AG04450 (cell line): ENCODE measurements at regions not wholly inside any gene's neighbourhood (a gene's known extent, or its start where the extent isn't known, plus 50 kb on each side); places are given as distances from the start of the nearest gene placed in this dataset.
"Not testable (repeated sequence)": the region's sequence is repeated elsewhere in the genome, so short reads cannot be mapped to it uniquely, and the experiment has no call there.

Experiments used
- CTCF ChIA-PET: fragments of 300-600, 350-600 bp; formaldehyde crosslinking; extraction: SDS; loops from one replicate; lab custom pipeline; 2022; ENCODE audit warnings: antibody characterized with exemption, inconsistent platforms; lab: Charles Lee
- POLR2A ChIA-PET: fragments of 350-600 bp; formaldehyde crosslinking; extraction: SDS; loops from one replicate; lab custom pipeline; 2021; ENCODE audit warnings: antibody characterized with exemption, inconsistent platforms; lab: Yijun Ruan, JAX
- DNase-seq: peaks from one replicate; pipeline ENCODE4 v3.0.0-alpha.2; 2011; ENCODE audit warnings: low read depth, low spot score
- H3K27ac ChIP-seq: one replicate; pipeline ENCODE4 v1.5.1; 2012; ENCODE audit warnings: low read depth, low read length, control low read depth
- H3K27me3 ChIP-seq: one replicate; pipeline ENCODE4 v1.6.0; 2012; ENCODE audit warnings: low read length; ENCODE audit not compliant: control insufficient read depth, insufficient read depth
- H3K4me3 ChIP-seq: 2 replicates; pipeline ENCODE4 v1.5.1; 2011; ENCODE audit warnings: mild to moderate bottlenecking, low read depth, low read length, control low read depth
- H3K9me3 ChIP-seq: 2 replicates; pipeline ENCODE4 v1.5.1; 2012; ENCODE audit warnings: low read length; ENCODE audit not compliant: control insufficient read depth, insufficient read depth
- CTCF ChIP-seq: IDR thresholded peaks from 2 replicates; pipeline ENCODE4 v1.5.1; 2011; ENCODE audit warnings: low read depth, low read length, control low read depth, inconsistent platforms

- Histone ChIP-seq H3K27me3 (no peaks in the 10 kb centered on the region), H3K9me3 (no peaks in the 10 kb centered on the region; the same call in 1 of the 2 replicates), H3K27ac (no peak overlapping the region), H3K4me3 (no peak overlapping the region)
- no peak for TF ChIP-seq CTCF
- ChIA-PET POLR2A (no interaction called here), CTCF (no interaction called here)
- no peak for DNase-seq
Observed at GRCh38 chr18:1825296-1825695, 746.0 kb downstream of the METTL4 start.

- no peak for TF ChIP-seq CTCF
- ChIA-PET CTCF (no interaction called here), POLR2A (no interaction called here)
- no peak for DNase-seq
- Histone ChIP-seq H3K27ac (no peak overlapping the region), H3K9me3 (peaks cover 2% of the 10 kb centered on the region; the same call in 1 of the 2 replicates), H3K27me3 (no peaks in the 10 kb centered on the region), H3K4me3 (no peak overlapping the region)
Observed at GRCh38 chr18:1840878-1841277, 730.4 kb downstream of the METTL4 start.

DNA sequence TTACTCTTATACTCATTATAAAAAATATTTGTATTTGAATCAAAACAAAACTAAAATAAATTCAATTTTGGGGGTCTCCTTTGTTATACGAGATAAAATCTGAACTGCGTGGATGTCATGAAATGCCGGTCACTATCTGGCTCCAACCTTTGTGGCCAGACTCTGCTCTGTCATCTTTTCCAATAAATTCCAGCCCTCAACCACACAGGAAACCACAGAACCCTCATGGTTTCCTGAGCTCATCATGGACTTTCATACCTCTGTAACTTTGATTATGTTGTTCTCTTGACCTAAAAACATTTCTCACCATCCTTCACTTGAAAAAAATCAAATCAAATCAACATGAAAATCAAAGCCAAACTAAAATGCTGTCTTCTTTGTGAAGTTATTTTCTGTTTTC, 724.7 kb downstream of the METTL4 start:
- Histone ChIP-seq H3K9me3 (peaks cover 10% of the 10 kb centered on the region; the same call in 1 of the 2 replicates), H3K27ac (no peak overlapping the region), H3K27me3 (no peaks in the 10 kb centered on the region), H3K4me3 (no peak overlapping the region)
- no peak for TF ChIP-seq CTCF
- POLR2A ChIA-PET: no interaction called here
- CTCF ChIA-PET: no interaction called here
- DNase-seq: no peak

GRCh38 chr18:1848716-1849115, 722.6 kb downstream of the METTL4 start:
- CTCF ChIA-PET: no interaction called here
- H3K9me3 ChIP-seq: peaks cover 13% of the 10 kb centered on the region
- POLR2A ChIA-PET: no interaction called here
- H3K27me3 ChIP-seq: no peaks in the 10 kb centered on the region
- TF ChIP-seq CTCF: no peak
- no peak overlapping the region for H3K27ac ChIP-seq
- no peak overlapping the region for H3K4me3 ChIP-seq
- DNase-seq: no peak

GRCh38 chr18:1849386-1849785, 721.9 kb downstream of the METTL4 start:
- no peak overlapping the region for H3K4me3 ChIP-seq
- H3K27ac ChIP-seq: no peak overlapping the region
- no peak for TF ChIP-seq CTCF
- no peak for DNase-seq
- ChIA-PET CTCF (no interaction called here), POLR2A (no interaction called here)
- peaks cover 13% of the 10 kb centered on the region for H3K9me3 ChIP-seq
- no peaks in the 10 kb centered on the region for H3K27me3 ChIP-seq

DNA sequence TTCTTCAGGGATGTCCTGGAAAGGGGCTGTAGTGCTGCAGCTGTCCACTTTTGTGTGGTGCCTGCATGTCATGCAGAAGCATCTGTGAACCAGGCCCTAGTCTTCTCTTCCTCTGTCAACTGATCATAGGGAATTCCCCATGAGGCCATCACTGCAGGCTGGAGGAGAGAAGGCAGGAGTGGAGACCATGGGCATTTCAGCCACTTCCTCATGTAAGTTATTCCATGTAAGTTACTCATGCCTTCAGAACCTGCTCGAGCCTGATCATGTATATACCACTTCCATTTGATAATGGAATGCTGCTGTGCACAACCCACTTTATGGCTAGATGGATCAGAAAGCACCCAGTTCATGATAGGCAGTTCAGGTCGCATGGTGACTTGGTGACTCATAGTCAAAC, 714.0 kb downstream of the METTL4 start:
- H3K4me3 ChIP-seq, H3K27ac ChIP-seq, CTCF ChIA-PET, POLR2A ChIA-PET, H3K9me3 ChIP-seq, H3K27me3 ChIP-seq, DNase-seq: not testable (repeated sequence)
